ENCODE measurements at regions not wholly inside any gene's neighbourhood (a gene's known extent, or its start where the extent isn't known, plus 50 kb on each side); places are given as distances from the start of the nearest gene placed in this dataset.

DNA sequence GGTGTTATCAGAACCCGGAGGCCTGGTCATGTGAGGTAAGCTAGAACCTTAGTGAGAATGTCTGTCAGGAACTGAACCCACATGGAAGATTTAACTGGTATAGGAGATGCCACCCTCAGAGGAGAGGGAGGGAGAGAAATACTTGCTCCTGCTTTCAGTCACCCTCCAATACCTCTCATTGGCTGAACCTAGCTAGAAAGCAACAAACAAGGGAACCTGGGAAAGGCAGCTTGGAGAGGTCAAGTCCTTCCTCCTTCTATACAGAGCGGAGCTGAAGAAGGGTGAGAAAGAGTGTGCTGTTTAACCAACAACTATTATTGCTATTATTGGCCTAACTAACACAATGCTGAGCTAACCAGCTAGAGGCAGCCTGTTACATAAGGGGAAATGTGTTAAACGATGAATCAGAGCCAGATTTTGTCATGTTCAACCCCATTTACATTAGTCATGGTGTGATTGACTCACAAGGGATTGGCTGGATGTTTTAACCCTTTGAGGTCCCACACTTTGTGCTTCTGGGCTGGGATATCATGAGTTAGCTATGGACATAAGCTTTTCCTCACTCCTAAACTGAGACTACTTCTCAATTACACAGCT lies 96.5 kb upstream of the ESX1 start (continued):
- TF ChIP-seq RBBP5 (IDR thresholded peaks at IDR 0.05; ENCODE audit: borderline replicate concordance, low read depth, low read length), result no peak
- TF ChIP-seq KDM1A (IDR thresholded peaks at IDR 0.05; ENCODE audit: borderline replicate concordance, low read length), result no peak
- TF ChIP-seq, protein P1, sequence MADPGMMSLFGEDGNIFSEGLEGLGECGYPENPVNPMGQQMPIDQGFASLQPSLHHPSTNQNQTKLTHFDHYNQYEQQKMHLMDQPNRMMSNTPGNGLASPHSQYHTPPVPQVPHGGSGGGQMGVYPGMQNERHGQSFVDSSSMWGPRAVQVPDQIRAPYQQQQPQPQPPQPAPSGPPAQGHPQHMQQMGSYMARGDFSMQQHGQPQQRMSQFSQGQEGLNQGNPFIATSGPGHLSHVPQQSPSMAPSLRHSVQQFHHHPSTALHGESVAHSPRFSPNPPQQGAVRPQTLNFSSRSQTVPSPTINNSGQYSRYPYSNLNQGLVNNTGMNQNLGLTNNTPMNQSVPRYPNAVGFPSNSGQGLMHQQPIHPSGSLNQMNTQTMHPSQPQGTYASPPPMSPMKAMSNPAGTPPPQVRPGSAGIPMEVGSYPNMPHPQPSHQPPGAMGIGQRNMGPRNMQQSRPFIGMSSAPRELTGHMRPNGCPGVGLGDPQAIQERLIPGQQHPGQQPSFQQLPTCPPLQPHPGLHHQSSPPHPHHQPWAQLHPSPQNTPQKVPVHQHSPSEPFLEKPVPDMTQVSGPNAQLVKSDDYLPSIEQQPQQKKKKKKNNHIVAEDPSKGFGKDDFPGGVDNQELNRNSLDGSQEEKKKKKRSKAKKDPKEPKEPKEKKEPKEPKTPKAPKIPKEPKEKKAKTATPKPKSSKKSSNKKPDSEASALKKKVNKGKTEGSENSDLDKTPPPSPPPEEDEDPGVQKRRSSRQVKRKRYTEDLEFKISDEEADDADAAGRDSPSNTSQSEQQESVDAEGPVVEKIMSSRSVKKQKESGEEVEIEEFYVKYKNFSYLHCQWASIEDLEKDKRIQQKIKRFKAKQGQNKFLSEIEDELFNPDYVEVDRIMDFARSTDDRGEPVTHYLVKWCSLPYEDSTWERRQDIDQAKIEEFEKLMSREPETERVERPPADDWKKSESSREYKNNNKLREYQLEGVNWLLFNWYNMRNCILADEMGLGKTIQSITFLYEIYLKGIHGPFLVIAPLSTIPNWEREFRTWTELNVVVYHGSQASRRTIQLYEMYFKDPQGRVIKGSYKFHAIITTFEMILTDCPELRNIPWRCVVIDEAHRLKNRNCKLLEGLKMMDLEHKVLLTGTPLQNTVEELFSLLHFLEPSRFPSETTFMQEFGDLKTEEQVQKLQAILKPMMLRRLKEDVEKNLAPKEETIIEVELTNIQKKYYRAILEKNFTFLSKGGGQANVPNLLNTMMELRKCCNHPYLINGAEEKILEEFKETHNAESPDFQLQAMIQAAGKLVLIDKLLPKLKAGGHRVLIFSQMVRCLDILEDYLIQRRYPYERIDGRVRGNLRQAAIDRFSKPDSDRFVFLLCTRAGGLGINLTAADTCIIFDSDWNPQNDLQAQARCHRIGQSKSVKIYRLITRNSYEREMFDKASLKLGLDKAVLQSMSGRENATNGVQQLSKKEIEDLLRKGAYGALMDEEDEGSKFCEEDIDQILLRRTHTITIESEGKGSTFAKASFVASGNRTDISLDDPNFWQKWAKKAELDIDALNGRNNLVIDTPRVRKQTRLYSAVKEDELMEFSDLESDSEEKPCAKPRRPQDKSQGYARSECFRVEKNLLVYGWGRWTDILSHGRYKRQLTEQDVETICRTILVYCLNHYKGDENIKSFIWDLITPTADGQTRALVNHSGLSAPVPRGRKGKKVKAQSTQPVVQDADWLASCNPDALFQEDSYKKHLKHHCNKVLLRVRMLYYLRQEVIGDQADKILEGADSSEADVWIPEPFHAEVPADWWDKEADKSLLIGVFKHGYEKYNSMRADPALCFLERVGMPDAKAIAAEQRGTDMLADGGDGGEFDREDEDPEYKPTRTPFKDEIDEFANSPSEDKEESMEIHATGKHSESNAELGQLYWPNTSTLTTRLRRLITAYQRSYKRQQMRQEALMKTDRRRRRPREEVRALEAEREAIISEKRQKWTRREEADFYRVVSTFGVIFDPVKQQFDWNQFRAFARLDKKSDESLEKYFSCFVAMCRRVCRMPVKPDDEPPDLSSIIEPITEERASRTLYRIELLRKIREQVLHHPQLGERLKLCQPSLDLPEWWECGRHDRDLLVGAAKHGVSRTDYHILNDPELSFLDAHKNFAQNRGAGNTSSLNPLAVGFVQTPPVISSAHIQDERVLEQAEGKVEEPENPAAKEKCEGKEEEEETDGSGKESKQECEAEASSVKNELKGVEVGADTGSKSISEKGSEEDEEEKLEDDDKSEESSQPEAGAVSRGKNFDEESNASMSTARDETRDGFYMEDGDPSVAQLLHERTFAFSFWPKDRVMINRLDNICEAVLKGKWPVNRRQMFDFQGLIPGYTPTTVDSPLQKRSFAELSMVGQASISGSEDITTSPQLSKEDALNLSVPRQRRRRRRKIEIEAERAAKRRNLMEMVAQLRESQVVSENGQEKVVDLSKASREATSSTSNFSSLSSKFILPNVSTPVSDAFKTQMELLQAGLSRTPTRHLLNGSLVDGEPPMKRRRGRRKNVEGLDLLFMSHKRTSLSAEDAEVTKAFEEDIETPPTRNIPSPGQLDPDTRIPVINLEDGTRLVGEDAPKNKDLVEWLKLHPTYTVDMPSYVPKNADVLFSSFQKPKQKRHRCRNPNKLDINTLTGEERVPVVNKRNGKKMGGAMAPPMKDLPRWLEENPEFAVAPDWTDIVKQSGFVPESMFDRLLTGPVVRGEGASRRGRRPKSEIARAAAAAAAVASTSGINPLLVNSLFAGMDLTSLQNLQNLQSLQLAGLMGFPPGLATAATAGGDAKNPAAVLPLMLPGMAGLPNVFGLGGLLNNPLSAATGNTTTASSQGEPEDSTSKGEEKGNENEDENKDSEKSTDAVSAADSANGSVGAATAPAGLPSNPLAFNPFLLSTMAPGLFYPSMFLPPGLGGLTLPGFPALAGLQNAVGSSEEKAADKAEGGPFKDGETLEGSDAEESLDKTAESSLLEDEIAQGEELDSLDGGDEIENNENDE (IDR thresholded peaks at IDR 0.05; ENCODE audit: insufficient replicate concordance, low read length), result no peak
- TF ChIP-seq CREB1 (IDR thresholded peaks at IDR 0.05), result no peak
- TF ChIP-seq NRF1 (IDR thresholded peaks at IDR 0.05; ENCODE audit: low read depth, low read length), result no peak
- no peak for TF ChIP-seq ZNF274 (IDR thresholded peaks at IDR 0.05; ENCODE audit: borderline replicate concordance, extremely low read depth, low read length)
- TF ChIP-seq, protein P2, sequence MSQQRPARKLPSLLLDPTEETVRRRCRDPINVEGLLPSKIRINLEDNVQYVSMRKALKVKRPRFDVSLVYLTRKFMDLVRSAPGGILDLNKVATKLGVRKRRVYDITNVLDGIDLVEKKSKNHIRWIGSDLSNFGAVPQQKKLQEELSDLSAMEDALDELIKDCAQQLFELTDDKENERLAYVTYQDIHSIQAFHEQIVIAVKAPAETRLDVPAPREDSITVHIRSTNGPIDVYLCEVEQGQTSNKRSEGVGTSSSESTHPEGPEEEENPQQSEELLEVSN (IDR thresholded peaks at IDR 0.05), result no peak
- TF ChIP-seq SRF (IDR thresholded peaks at IDR 0.05; ENCODE audit: low read depth, low read length), result no peak

All from H1 (cell line).